ENCODE measurements at regions not wholly inside any gene's neighbourhood (a gene's known extent, or its start where the extent isn't known, plus 50 kb on each side); places are given as distances from the start of the nearest gene placed in this dataset.

GRCh38 chr12:75923964-75924666 lies 107.5 kb downstream of the PHLDA1 start:
- TF ChIP-seq CTCF (IDR thresholded peaks at IDR 0.05) (no peak), POLR2A (IDR thresholded peaks at IDR 0.05) (no peak)

Measured in heart left ventricle (tissue), 13 donors.